ENCODE measurements at regions not wholly inside any gene's neighbourhood (a gene's known extent, or its start where the extent isn't known, plus 50 kb on each side); places are given as distances from the start of the nearest gene placed in this dataset.

GRCh38 chr3:67876261-67876660, 221.8 kb upstream of the SUCLG2 start:
- no peak for TF ChIP-seq GATA3 (IDR thresholded peaks at IDR 0.05; ENCODE audit: low read depth, low read length)
- TF ChIP-seq GATA2 (IDR thresholded peaks at IDR 0.05; ENCODE audit: low read depth, low read length), result no peak
